Karpas-422 (cell line): ENCODE measurements at regions not wholly inside any gene's neighbourhood (a gene's known extent, or its start where the extent isn't known, plus 50 kb on each side); places are given as distances from the start of the nearest gene placed in this dataset.

Experiments
- DNase-seq: peaks from one replicate; pipeline ENCODE4 v3.0.0-alpha.2; 2015
- H2AFZ ChIP-seq: fragments of 200-600 bp; sonication (generic); 2 replicates; pipeline ENCODE4 v1.6.1; 2014; ENCODE audit warnings: antibody characterized with exemption, low read length, mixed read lengths
- H3K27ac ChIP-seq: fragments of 200-600 bp; sonication (generic); 2 replicates; pipeline ENCODE4 v1.5.1; 2014; ENCODE audit warnings: mild to moderate bottlenecking, low read length, moderate library complexity
- H3K27me3 ChIP-seq: fragments of 200-600 bp; sonication (generic); 2 replicates; pipeline ENCODE4 v1.6.1; 2014; ENCODE audit warnings: low read length, mixed read lengths
- H3K36me3 ChIP-seq: fragments of 200-600 bp; sonication (generic); 2 replicates; pipeline ENCODE4 v1.6.1; 2014; ENCODE audit warnings: low read length, mixed read lengths; ENCODE audit not compliant: insufficient read depth
- H3K4me1 ChIP-seq: fragments of 200-600 bp; sonication (generic); 2 replicates; pipeline ENCODE4 v1.6.1; 2014; ENCODE audit warnings: mild to moderate bottlenecking, low read length, mixed read lengths
- H3K4me2 ChIP-seq: fragments of 200-600 bp; sonication (generic); 2 replicates; pipeline ENCODE4 v1.6.1; 2014; ENCODE audit warnings: low read length, low read depth, mild to moderate bottlenecking; ENCODE audit not compliant: poor library complexity, severe bottlenecking
- H3K4me3 ChIP-seq: fragments of 200-600 bp; sonication (generic); 2 replicates; pipeline ENCODE4 v1.5.1; 2014; ENCODE audit warnings: mild to moderate bottlenecking, antibody characterized with exemption, low read length, mixed read lengths
- H3K79me2 ChIP-seq: fragments of 200-600 bp; sonication (generic); 2 replicates; pipeline ENCODE4 v1.6.1; 2014; ENCODE audit warnings: mild to moderate bottlenecking, low read length, mixed read lengths
- H3K9ac ChIP-seq: fragments of 200-600 bp; sonication (generic); 2 replicates; pipeline ENCODE4 v1.6.0; 2014; ENCODE audit warnings: low read length
- H3K9me2 ChIP-seq: fragments of 200-600 bp; sonication (generic), shearing (Covaris generic); replicated peaks from 2 replicates; pipeline ENCODE4 v1.6.0; 2014; ENCODE audit warnings: mild to moderate bottlenecking, low read length, moderate library complexity; ENCODE audit not compliant: insufficient read depth
- H3K9me3 ChIP-seq: fragments of 300-700, 200-600 bp; sonication (generic); 2 replicates; pipeline ENCODE4 v1.6.1; 2014; ENCODE audit warnings: low read length, mixed read lengths
- H4K20me1 ChIP-seq: fragments of 200-600 bp; sonication (generic); 2 replicates; pipeline ENCODE4 v1.6.1; 2014; ENCODE audit warnings: mild to moderate bottlenecking, antibody characterized with exemption, low read length, low read depth; ENCODE audit not compliant: insufficient read depth

DNA sequence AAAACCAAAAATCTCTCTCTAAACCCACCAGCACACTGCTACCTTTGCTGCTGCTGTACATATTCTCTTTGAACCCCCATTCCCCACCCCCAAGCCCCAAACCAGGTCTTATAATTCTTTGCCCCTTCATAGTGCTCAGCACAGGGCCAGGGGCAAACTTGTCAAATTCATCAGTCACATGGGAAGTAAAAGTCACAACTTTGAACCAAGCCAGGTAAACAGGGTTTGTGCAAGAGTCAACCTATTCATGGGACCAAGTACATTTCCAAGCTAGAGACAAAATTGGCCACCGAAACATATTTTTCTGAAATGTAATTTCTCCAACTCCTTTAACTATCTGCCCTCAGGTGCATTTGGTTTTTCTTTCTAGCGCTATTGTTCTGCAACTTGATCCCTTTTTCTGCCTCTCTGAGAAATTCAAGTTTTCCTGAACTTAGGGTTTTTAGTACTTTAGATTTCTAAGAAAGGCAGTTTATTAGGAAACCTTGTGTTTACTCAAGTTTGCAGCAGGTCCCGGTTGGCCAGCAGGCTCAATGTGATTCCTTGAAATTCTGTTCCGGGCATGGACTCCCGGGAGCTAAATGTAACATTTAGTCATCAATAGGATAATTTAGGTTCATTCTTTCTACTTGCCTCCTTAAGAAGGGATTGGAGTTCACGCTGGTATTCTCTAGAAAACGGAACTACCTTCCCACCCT is 230.5 kb downstream of the EFCAB11 start:
- no peaks in the 10 kb centered on the region for H3K9me2 ChIP-seq
- H3K4me3 ChIP-seq: no peak overlapping the region
- no peaks in the 10 kb centered on the region for H3K9me3 ChIP-seq
- H3K27me3 ChIP-seq: no peaks in the 10 kb centered on the region
- H3K36me3 ChIP-seq: no peaks in the 10 kb centered on the region
- no peak overlapping the region for H3K9ac ChIP-seq
- no peak overlapping the region for H3K27ac ChIP-seq
- no peak overlapping the region for H3K4me2 ChIP-seq
- no peaks in the 10 kb centered on the region for H4K20me1 ChIP-seq
- H3K79me2 ChIP-seq: no peaks in the 10 kb centered on the region
- no peak overlapping the region for H2AFZ ChIP-seq
- no peaks in the 10 kb centered on the region for H3K4me1 ChIP-seq
- DNase-seq: no peak

DNA sequence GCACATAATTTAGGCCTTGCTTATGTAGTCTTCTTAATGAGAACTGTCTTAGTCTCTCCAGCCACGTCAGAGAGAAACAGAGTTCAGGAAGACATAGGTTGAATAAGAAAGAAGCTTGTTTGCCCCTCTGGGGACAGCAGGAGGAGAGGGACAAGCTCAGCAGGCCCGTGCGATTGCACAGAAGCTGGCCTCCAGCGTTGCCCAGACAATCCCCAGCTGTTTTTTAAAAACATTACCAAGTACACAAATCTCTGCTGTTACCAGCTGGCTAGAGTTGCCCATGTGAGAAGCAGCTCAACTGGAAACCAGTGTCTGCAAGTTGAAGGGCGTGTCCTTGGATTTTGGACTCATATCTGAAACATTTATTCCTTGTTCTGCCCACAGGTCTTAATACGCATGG is 232.6 kb downstream of the EFCAB11 start:
- Histone ChIP-seq H3K36me3 (no peaks in the 10 kb centered on the region), H3K4me3 (no peak overlapping the region), H3K27me3 (no peaks in the 10 kb centered on the region)

DNA sequence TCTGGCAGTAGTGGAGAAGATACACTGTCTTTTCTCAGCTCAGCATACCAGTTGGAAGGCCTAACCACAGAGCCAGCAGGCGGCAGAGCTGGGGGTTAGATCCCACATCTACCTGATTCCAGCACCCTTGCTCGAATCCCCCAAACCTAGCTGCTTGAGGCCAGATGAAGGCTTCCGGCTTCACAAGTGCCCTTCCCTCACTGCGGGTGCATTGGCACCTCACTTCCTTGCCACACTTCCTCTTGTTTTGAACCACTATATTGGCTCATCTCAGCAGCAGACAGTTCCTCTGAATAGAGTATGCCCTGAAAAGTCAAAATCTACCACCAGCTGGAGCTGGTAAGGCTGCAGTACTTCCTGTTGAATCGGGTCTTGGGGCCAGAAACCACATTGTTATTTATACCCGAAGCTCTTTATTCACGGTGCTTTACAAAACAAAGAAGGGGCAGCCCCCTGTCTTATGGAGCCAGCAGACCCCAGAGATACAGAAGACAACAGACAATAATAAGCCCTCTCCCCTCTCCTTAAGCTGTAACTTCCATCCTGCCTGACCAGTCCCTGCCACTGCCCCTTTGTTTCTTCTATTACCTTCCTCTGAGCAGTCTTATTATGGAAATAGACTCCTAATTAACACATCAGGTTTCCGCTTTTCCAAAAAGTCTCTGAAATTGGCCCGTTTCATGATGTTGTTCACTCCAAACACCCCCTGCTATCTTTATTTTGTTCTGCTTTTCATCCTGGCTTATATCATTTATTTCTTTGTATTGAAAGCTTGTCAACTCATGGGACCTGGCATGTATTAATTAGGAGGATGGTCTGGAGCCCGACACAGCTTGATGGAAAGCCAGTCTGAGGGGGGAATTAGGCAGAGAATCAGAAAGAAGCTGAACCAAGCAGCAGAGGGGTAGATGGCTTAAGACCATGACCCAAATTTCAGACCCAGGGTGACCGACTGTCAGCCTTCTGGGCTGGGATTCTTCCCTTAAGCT is 233.5 kb downstream of the EFCAB11 start:
- Histone ChIP-seq H3K9me3 (no peaks in the 10 kb centered on the region), H3K27me3 (no peaks in the 10 kb centered on the region), H3K79me2 (no peaks in the 10 kb centered on the region), H3K9me2 (no peaks in the 10 kb centered on the region), H3K4me2 (no peak overlapping the region), H4K20me1 (no peaks in the 10 kb centered on the region), H3K27ac (no peak overlapping the region), H3K4me3 (no peak overlapping the region), H3K4me1 (no peaks in the 10 kb centered on the region), H3K9ac (no peak overlapping the region), H3K36me3 (no peaks in the 10 kb centered on the region), H2AFZ (no peak overlapping the region; the same call in 1 of the 2 replicates)
- peak; percentile 47 for DNase-seq

More for the DNA sequence above, 232.6 kb downstream of the EFCAB11 start:
- no peaks in the 10 kb centered on the region for H3K9me2 ChIP-seq
- H3K4me1 ChIP-seq: no peaks in the 10 kb centered on the region
- no peak overlapping the region for H3K4me2 ChIP-seq
- no peak overlapping the region for H3K27ac ChIP-seq
- no peaks in the 10 kb centered on the region for H3K79me2 ChIP-seq
- no peak for DNase-seq
- H3K9ac ChIP-seq: no peak overlapping the region
- no peaks in the 10 kb centered on the region for H4K20me1 ChIP-seq
- H3K9me3 ChIP-seq: no peaks in the 10 kb centered on the region
- no peak overlapping the region for H2AFZ ChIP-seq

DNA sequence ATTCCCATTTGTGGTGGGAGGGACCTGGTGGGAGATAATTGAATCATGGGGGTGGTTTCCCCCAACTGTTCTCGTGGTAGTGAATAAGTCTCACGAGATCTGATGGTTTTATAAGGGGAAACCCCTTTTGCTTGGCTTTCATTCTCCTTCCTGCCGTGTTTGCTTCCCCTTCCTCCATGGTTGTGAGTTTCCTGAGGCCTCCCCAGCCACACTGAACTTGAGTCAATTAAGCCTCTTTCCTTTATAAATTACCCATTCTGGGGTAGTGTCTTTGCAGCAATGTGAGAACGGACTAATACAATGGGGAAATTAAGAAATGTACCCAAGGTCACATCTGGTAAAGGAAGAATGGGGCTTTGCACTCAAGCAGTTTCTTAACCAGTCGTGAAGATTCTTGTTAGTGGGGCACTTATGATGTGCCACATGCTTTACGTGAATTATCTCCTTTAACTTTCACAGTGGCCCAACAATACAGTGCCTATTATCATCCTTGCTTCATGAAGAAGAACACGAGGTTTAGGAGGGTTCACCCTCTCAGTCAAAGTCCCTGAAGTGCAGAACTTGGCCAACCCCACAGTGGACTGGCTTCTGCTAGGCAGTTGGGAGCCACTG is 234.3 kb downstream of the EFCAB11 start:
- DNase-seq: no peak
- Histone ChIP-seq H2AFZ (no peak overlapping the region; the same call in 1 of the 2 replicates), H3K79me2 (no peaks in the 10 kb centered on the region)

DNA sequence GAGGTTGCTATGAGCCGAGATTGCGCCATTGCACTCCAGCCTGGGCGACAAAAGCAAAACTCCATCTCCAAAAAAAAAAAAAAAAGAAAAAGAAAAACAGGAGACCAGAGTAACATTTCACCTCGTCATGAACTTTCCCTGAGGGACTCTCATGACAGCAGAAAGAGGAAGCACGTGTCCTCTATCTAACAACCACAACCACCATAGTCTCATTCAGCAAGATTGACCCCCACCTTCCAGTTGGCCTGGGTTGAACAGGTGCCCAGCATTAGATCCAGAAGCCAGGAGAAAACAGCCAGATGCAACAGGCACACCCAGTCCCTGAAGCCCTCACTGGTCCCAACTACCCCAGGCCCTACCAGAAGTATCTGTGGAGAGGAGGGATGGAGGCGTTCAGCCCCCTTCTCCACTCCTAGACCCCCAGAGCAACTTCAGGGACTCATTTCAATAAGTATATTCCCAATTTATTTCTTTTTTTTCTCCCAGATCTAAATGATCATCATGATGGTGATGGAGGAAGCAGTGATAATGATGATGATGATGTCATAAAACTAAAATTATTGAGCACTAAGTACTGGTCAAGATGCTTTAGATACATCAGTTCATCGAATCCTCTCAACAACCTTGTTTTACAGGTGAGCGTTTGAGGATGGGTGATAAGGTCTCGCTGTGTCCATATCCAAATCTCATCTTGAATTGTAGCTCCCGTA is 235.0 kb downstream of the EFCAB11 start:
- H3K9ac ChIP-seq: no peak overlapping the region
- no peak overlapping the region for H3K4me3 ChIP-seq
- no peaks in the 10 kb centered on the region for H3K36me3 ChIP-seq
- no peak for DNase-seq
- no peak overlapping the region for H3K4me2 ChIP-seq
- no peaks in the 10 kb centered on the region for H3K27me3 ChIP-seq
- no peaks in the 10 kb centered on the region for H3K79me2 ChIP-seq
- no peaks in the 10 kb centered on the region for H3K9me3 ChIP-seq
- H3K9me2 ChIP-seq: no peaks in the 10 kb centered on the region
- H3K4me1 ChIP-seq: no peaks in the 10 kb centered on the region
- H3K27ac ChIP-seq: no peak overlapping the region
- no peak overlapping the region for H2AFZ ChIP-seq
- no peaks in the 10 kb centered on the region for H4K20me1 ChIP-seq

More for the DNA sequence above, 234.3 kb downstream of the EFCAB11 start:
- no peak overlapping the region for H3K9ac ChIP-seq
- H4K20me1 ChIP-seq: no peaks in the 10 kb centered on the region
- H3K4me1 ChIP-seq: no peaks in the 10 kb centered on the region
- no peak overlapping the region for H3K4me2 ChIP-seq
- H3K27ac ChIP-seq: no peak overlapping the region
- H3K27me3 ChIP-seq: no peaks in the 10 kb centered on the region
- H3K9me2 ChIP-seq: no peaks in the 10 kb centered on the region
- no peak overlapping the region for H3K4me3 ChIP-seq
- no peaks in the 10 kb centered on the region for H3K9me3 ChIP-seq
- no peaks in the 10 kb centered on the region for H3K36me3 ChIP-seq

DNA sequence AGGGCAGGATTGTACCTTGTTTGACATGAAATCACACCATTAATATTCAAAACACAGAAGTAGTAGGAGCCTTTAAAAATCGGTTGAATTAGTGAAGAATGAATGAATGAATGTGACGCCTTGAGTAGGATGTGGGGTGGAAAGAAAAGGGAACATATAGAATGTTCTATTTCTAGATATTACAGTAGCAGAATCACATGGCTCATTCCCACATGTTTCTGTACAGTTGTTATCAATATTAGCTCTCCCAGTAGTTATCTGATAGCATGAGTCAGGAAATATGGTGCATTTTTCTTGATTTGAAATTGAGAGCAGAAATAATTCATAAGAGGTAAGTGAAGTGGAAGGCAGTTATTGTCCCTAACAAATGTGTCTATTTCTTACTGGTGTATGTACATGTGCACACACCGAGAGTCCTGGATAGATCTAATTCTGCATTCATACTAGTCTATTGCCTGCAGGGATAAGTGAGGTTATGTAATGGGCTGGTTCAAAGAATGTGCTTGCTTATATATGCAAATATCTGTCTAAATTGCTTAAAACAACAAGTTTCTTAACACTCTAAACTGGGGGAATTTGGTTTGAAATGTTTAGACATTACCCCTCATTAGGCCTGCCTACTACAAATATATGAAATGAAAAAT is 245.4 kb downstream of the EFCAB11 start:
- no peaks in the 10 kb centered on the region for H4K20me1 ChIP-seq
- no peak for DNase-seq
- H3K36me3 ChIP-seq: no peaks in the 10 kb centered on the region
- no peak overlapping the region for H3K27ac ChIP-seq
- H3K4me3 ChIP-seq: no peak overlapping the region
- H3K4me1 ChIP-seq: no peaks in the 10 kb centered on the region
- no peak overlapping the region for H2AFZ ChIP-seq
- no peaks in the 10 kb centered on the region for H3K9me2 ChIP-seq
- no peak overlapping the region for H3K4me2 ChIP-seq
- H3K79me2 ChIP-seq: no peaks in the 10 kb centered on the region
- H3K9ac ChIP-seq: no peak overlapping the region
- H3K9me3 ChIP-seq: no peaks in the 10 kb centered on the region
- no peaks in the 10 kb centered on the region for H3K27me3 ChIP-seq

DNA sequence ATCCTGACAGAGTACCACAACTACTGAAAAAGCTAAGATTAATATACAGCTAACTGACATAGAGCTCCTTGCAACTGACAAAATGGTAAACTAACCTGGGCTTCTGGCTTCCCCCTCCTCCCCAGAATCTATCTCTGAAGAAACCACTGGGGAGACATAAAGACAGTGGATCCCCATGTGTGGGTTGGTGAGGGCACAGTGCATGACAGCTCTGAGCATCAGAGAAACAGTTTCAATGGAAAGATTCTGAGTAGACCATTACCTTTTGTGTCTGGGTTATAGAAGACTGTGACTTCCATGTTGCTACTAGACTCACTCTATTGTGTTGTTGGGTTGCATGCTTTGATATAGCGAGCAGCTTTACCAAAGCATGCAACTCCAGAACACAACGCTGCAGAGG is 247.4 kb downstream of the EFCAB11 start:
- H3K9ac ChIP-seq: no peak overlapping the region
- no peak overlapping the region for H2AFZ ChIP-seq
- H3K27ac ChIP-seq: no peak overlapping the region
- peaks cover 5% of the 10 kb centered on the region for H3K4me1 ChIP-seq
- H3K4me3 ChIP-seq: no peak overlapping the region
- H3K9me2 ChIP-seq: no peaks in the 10 kb centered on the region
- no peaks in the 10 kb centered on the region for H3K36me3 ChIP-seq
- H3K4me2 ChIP-seq: no peak overlapping the region
- H4K20me1 ChIP-seq: no peaks in the 10 kb centered on the region
- no peaks in the 10 kb centered on the region; the same call in 1 of the 2 replicates for H3K27me3 ChIP-seq
- no peak for DNase-seq
- H3K9me3 ChIP-seq: no peaks in the 10 kb centered on the region
- no peaks in the 10 kb centered on the region for H3K79me2 ChIP-seq
